ENCODE measurements at regions not wholly inside any gene's neighbourhood (a gene's known extent, or its start where the extent isn't known, plus 50 kb on each side); places are given as distances from the start of the nearest gene placed in this dataset.

DNA sequence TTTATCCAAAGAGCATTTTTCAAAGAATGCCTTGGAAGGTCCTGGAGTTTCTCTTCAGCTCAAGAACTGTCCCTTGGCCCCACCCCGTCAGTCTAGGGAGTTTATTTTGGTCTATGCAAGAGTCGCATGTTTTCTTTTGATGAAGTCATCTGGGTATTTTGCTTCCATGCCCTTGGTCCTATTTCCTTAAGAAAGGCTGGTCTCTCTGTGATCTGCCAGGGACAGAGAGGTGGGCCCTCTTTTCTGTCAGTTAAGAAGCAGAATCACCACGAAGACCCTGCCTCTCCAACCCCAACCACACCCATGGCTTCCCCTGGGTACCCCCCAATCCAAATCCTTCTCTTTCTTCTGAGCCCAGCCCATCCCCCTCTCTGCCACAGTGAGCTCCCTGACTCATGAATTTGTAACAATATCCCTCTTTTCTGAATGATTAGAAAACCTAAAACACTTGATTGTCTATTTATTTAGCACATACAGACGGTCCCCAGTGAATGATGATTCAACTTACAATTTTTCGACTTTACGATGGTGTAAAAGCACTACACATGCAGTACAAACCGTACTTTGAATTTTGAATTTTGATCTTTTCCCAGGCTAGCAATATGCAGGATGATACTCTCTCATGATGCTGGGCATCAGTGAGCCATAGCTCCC lies 163.5 kb upstream of the ADRA1B start:
- TF ChIP-seq, protein P1, sequence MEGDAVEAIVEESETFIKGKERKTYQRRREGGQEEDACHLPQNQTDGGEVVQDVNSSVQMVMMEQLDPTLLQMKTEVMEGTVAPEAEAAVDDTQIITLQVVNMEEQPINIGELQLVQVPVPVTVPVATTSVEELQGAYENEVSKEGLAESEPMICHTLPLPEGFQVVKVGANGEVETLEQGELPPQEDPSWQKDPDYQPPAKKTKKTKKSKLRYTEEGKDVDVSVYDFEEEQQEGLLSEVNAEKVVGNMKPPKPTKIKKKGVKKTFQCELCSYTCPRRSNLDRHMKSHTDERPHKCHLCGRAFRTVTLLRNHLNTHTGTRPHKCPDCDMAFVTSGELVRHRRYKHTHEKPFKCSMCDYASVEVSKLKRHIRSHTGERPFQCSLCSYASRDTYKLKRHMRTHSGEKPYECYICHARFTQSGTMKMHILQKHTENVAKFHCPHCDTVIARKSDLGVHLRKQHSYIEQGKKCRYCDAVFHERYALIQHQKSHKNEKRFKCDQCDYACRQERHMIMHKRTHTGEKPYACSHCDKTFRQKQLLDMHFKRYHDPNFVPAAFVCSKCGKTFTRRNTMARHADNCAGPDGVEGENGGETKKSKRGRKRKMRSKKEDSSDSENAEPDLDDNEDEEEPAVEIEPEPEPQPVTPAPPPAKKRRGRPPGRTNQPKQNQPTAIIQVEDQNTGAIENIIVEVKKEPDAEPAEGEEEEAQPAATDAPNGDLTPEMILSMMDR (IDR thresholded peaks at IDR 0.05; ENCODE audit: borderline replicate concordance, control extremely low read depth, extremely low read depth, insufficient read depth, missing control alignments) = no peak
- no peak for DNase-seq (ENCODE audit: low spot score)
- in situ Hi-C loops (cut with MboI; ENCODE audit: low sequenced_read_pairs, unreplicated experiment) = no loop called here

DNA sequence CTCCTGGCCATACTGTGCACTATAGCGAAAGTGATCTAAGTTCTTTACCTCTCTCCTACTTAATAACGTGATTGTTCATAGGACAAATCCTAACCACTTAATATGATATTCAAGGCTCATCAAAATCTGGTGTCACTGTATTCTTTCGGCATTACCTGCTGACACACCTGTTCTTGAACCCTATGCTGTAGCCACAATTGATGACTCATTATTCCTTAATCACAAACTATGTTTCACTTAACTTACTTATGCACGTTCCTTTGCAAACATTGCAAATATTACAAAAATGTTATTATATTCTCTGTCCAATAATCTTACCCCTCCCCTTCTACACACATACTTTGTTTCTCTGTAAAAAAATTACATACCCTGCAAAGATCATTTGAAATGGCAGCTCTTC lies 158.1 kb upstream of the ADRA1B start:
- TF ChIP-seq, protein P1 (IDR thresholded peaks at IDR 0.05; ENCODE audit: borderline replicate concordance, control extremely low read depth, extremely low read depth, insufficient read depth, missing control alignments) = no peak

GRCh38 chr5:159759791-159760290 lies 156.4 kb upstream of the ADRA1B start:
- in situ Hi-C loops (cut with MboI; ENCODE audit: low sequenced_read_pairs, unreplicated experiment) = no loop called here
- no peak for DNase-seq (ENCODE audit: low spot score)
- TF ChIP-seq, protein P1 (IDR thresholded peaks at IDR 0.05; ENCODE audit: borderline replicate concordance, control extremely low read depth, extremely low read depth, insufficient read depth, missing control alignments) = no peak

More for the DNA sequence above, 158.1 kb upstream of the ADRA1B start:
- in situ Hi-C loops (cut with MboI; ENCODE audit: low sequenced_read_pairs, unreplicated experiment) = no loop called here
- no peak for DNase-seq (ENCODE audit: low spot score)

- TF ChIP-seq, protein P1 (IDR thresholded peaks at IDR 0.05; ENCODE audit: borderline replicate concordance, control extremely low read depth, extremely low read depth, insufficient read depth, missing control alignments) = no peak
- no peak for DNase-seq (ENCODE audit: low spot score)
- in situ Hi-C loops (cut with MboI; ENCODE audit: low sequenced_read_pairs, unreplicated experiment) = no loop called here
Observed at GRCh38 chr5:159762921-159763320, 153.4 kb upstream of the ADRA1B start.

DNA sequence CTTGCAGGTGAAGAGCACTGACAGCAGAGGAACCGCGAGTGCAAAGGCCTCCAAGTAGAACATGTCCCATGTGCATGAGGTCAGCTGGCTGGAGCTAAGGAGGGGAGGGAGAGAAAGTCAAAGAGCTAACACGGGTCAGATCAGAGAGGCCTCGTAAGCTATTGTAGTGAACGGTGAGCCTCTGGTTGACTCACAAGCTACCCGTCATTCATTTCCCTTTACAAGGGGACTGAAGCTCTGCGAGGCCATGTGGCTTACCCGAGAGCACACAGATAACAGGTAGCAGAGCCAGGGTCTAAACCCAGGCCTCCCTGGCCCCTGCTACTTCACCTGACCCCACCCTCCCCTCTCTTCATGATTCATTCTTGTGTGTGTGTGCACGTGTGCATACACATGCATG lies 152.7 kb upstream of the ADRA1B start:
- in situ Hi-C loops (cut with MboI; ENCODE audit: low sequenced_read_pairs, unreplicated experiment) = no loop called here

GRCh38 chr5:159764283-159765134 lies 151.8 kb upstream of the ADRA1B start:
- in situ Hi-C loops (cut with MboI; ENCODE audit: low sequenced_read_pairs, unreplicated experiment) = no loop called here
- TF ChIP-seq, protein P1 (IDR thresholded peaks at IDR 0.05; ENCODE audit: borderline replicate concordance, control extremely low read depth, extremely low read depth, insufficient read depth, missing control alignments) = no peak
- no peak for DNase-seq (ENCODE audit: low spot score)

More for the DNA sequence above, 152.7 kb upstream of the ADRA1B start:
- DNase-seq (ENCODE audit: low spot score) = no peak
- TF ChIP-seq, protein P1 (IDR thresholded peaks at IDR 0.05; ENCODE audit: borderline replicate concordance, control extremely low read depth, extremely low read depth, insufficient read depth, missing control alignments) = no peak

Measured in GM13976 (cell line).